Dendritic cell treated with granulocyte-macrophage colony-stimulating factor and Interleukin-4, amounts not matched to agents 40 ng/mL and 50 ng/mL, for 4 days (primary cell): ENCODE measurements at regions not wholly inside any gene's neighbourhood (a gene's known extent, or its start where the extent isn't known, plus 50 kb on each side); places are given as distances from the start of the nearest gene placed in this dataset.

Experiments used
- H3K27ac Mint-ChIP-seq: one replicate; pipeline ENCODE4 v1.8.0; 2022; ENCODE audit warnings: mild to moderate bottlenecking, mixed read lengths
- H3K27me3 Mint-ChIP-seq: one replicate; pipeline ENCODE4 v1.8.0; 2022; ENCODE audit warnings: mild to moderate bottlenecking, mixed read lengths
- H3K36me3 Mint-ChIP-seq: one replicate; pipeline ENCODE4 v1.8.0; 2022; ENCODE audit warnings: low read depth, mixed read lengths
- H3K4me1 Mint-ChIP-seq: one replicate; pipeline ENCODE4 v1.8.0; 2022; ENCODE audit warnings: low read depth, mixed read lengths
- H3K4me3 Mint-ChIP-seq: one replicate; pipeline ENCODE4 v1.8.0; 2022; ENCODE audit warnings: mild to moderate bottlenecking, moderate library complexity, mixed read lengths
- H3K9me3 Mint-ChIP-seq: one replicate; pipeline ENCODE4 v1.8.0; 2022; ENCODE audit warnings: mixed read lengths
- intact Hi-C: fragments of 100-400 bp; cut with micrococcal nuclease; formaldehyde crosslinking; loops from one replicate; pipeline ENCODE4 v1.15.0; 2022

DNA sequence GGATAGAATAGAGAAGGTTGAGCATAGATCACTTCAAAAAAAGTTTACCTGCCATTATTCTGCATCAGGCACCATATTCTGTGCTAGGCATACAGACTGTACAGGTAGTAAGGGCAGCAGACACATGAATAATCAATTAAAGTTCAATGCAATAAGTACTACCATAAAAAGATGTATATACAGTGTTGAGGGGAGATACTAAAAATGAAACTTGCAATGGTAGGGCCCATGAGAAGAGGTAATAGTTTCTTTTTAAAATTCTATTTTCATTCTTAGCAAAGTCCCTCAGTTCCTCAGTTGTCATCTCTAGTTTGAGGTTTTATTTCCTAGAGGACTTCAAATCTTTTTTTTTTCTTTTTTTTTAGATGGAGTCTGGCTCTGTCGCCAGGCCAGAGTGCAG is 819.9 kb downstream of the FAM181B start:
- Mint-ChIP-seq H3K4me1 (no peaks in the 10 kb centered on the region), H3K9me3 (no peaks in the 10 kb centered on the region), H3K4me3 (no peak overlapping the region), H3K27ac (no peak overlapping the region), H3K36me3 (no peaks in the 10 kb centered on the region), H3K27me3 (no peaks in the 10 kb centered on the region)
- intact Hi-C loops: no loop called here

DNA sequence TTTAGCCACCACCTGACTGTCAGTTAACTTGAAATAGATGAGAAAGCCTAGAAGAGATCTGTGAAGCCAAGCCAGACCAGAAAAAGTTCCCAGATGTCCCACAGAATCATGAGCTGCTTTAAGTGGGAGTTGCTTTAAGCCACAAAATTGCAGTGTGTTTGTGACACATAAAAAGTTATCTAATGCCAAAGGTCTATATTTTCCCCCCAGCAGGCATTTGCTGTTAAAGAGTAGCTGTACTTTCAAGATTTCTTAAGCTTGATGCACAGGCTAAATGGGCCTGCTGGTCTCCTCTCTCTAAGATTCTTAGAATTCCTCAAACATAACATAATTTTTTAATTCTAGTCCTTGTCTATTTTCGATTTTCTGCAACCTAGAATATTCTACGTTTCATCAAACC is 825.7 kb downstream of the FAM181B start:
- no peak overlapping the region for H3K27ac Mint-ChIP-seq
- no peaks in the 10 kb centered on the region for H3K27me3 Mint-ChIP-seq
- intact Hi-C loops: no loop called here
- no peaks in the 10 kb centered on the region for H3K4me1 Mint-ChIP-seq
- no peaks in the 10 kb centered on the region for H3K36me3 Mint-ChIP-seq
- no peaks in the 10 kb centered on the region for H3K9me3 Mint-ChIP-seq
- no peak overlapping the region for H3K4me3 Mint-ChIP-seq

DNA sequence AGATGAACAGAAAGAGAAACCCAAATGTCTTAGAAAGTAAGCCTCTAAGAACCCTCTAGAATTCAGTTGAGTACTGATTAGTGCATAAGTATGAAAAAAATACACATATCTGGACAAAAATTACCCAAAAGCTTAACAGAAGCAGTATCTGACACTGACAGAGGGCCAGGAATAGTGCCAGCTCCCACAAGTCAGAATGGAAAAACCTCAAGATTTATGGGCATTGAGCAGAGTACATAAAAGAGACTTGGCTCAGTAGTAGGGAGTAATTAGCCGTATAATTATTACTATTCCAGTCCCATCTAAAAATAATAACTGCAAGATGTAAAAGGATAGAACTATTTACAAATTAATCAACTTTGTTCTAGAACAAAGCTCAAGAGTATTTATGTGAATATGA is 834.5 kb downstream of the FAM181B start:
- Mint-ChIP-seq H3K27ac (no peak overlapping the region), H3K4me3 (no peak overlapping the region), H3K9me3 (peaks cover 10% of the 10 kb centered on the region), H3K36me3 (no peaks in the 10 kb centered on the region), H3K4me1 (no peaks in the 10 kb centered on the region), H3K27me3 (no peaks in the 10 kb centered on the region)
- intact Hi-C loops: no loop called here

GRCh38 chr11:81897639-81898038 is 836.0 kb downstream of the FAM181B start:
- Mint-ChIP-seq H3K27me3 (no peaks in the 10 kb centered on the region), H3K27ac (no peak overlapping the region), H3K4me3 (no peak overlapping the region), H3K36me3 (no peaks in the 10 kb centered on the region), H3K9me3 (peaks cover 10% of the 10 kb centered on the region), H3K4me1 (no peaks in the 10 kb centered on the region)
- intact Hi-C loops: no loop called here

GRCh38 chr11:81895258-81895657 is 838.4 kb downstream of the FAM181B start:
- Mint-ChIP-seq H3K36me3 (no peaks in the 10 kb centered on the region), H3K9me3 (no peaks in the 10 kb centered on the region), H3K4me3 (no peak overlapping the region), H3K4me1 (no peaks in the 10 kb centered on the region), H3K27me3 (no peaks in the 10 kb centered on the region), H3K27ac (no peak overlapping the region)
- intact Hi-C loops: no loop called here

- Mint-ChIP-seq H3K9me3 (peaks cover 10% of the 10 kb centered on the region), H3K4me3 (no peak overlapping the region), H3K36me3 (no peaks in the 10 kb centered on the region), H3K4me1 (peaks cover 8% of the 10 kb centered on the region), H3K27me3 (no peaks in the 10 kb centered on the region), H3K27ac (no peak overlapping the region)
- intact Hi-C loops: no loop called here
Observed at GRCh38 chr11:81892770-81893635, 840.7 kb downstream of the FAM181B start.

GRCh38 chr11:81888391-81888790 is 845.3 kb downstream of the FAM181B start:
- Mint-ChIP-seq H3K36me3 (no peaks in the 10 kb centered on the region), H3K27ac (no peak overlapping the region), H3K27me3 (no peaks in the 10 kb centered on the region), H3K4me1 (peaks cover 8% of the 10 kb centered on the region), H3K9me3 (peaks cover 25% of the 10 kb centered on the region), H3K4me3 (no peak overlapping the region)
- intact Hi-C loops: no loop called here

DNA sequence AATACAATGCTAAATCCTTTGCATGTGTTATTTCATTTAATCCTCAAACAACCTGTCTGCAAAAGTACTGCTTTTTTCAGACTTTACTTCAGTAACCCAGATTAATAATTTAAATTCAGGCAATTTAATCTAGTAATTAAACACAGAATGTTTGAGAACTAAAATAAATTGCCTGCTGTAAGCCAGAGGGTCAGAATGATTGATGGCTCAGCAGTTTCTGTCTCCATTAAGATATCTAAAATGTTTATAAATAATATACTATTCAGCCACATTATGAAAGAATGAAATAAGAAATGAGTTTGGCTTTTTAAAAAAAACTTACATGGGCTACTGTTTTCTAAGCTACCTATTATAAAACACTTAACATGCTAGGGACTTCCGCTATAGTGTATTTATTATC is 846.0 kb downstream of the FAM181B start:
- intact Hi-C loops: no loop called here
- Mint-ChIP-seq H3K36me3 (no peaks in the 10 kb centered on the region), H3K27me3 (peaks cover 2% of the 10 kb centered on the region)

DNA sequence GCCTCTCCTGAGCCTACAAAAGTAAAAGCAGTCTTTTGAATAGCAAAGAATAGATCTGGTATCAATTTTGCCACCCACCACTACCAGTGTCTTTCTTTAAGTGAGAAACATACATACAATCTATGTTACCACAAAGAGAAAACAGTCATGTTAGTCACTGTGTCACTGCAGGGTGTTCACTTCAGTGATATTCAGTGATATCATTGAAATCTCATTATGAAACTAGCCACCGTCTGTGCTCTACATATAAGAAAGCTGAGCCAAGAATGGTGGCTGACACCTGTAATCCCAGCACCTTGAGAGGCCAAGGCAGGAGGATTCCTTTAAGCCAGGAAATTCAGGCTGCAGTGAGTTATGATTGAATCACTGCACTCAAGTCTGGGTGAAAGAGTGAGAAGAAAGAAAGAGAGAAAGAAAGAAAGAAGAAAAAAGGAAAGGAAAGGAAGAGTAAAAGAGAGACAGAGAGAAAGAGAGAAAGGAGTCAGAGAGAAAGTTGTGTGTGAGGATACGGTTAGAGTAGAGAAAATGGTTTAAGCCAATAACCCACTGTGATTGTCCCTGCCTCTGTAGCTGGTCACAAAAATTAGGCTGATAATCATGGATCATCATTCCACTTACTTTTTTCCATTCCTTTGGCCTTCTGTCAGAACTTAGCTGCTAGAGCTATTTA is 847.1 kb downstream of the FAM181B start:
- Mint-ChIP-seq H3K4me1 (peaks cover 8% of the 10 kb centered on the region), H3K27me3 (peaks cover 5% of the 10 kb centered on the region), H3K36me3 (no peaks in the 10 kb centered on the region), H3K27ac (no peak overlapping the region), H3K9me3 (peaks cover 25% of the 10 kb centered on the region), H3K4me3 (no peak overlapping the region)
- intact Hi-C loops: no loop called here

More for the DNA sequence above, 846.0 kb downstream of the FAM181B start:
- peaks cover 25% of the 10 kb centered on the region for H3K9me3 Mint-ChIP-seq
- peaks cover 8% of the 10 kb centered on the region for H3K4me1 Mint-ChIP-seq
- H3K27ac Mint-ChIP-seq: no peak overlapping the region
- H3K4me3 Mint-ChIP-seq: no peak overlapping the region

DNA sequence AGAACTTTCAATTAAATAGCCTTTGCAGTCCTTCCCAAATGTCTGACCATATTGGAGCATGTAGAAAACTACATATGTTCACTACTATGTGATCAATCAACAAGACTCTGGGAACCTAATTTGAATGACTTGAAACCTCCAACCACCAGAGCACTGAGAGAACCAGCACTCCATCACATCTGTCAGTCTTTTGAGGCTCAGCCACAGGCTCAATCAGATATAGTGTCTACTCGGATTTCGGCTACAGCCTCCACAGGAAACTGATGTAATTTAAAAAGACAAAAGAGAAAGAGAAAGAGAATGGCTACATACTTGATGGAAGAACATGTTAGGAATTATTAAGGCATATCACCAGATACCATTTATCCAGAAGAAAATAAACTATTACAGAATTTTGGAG is 859.0 kb downstream of the FAM181B start:
- H3K4me1 Mint-ChIP-seq: peaks cover 2% of the 10 kb centered on the region
- H3K27ac Mint-ChIP-seq: no peak overlapping the region
- intact Hi-C loops: no loop called here
- no peaks in the 10 kb centered on the region for H3K9me3 Mint-ChIP-seq
- no peak overlapping the region for H3K4me3 Mint-ChIP-seq
- H3K27me3 Mint-ChIP-seq: peaks cover 12% of the 10 kb centered on the region
- H3K36me3 Mint-ChIP-seq: no peaks in the 10 kb centered on the region

DNA sequence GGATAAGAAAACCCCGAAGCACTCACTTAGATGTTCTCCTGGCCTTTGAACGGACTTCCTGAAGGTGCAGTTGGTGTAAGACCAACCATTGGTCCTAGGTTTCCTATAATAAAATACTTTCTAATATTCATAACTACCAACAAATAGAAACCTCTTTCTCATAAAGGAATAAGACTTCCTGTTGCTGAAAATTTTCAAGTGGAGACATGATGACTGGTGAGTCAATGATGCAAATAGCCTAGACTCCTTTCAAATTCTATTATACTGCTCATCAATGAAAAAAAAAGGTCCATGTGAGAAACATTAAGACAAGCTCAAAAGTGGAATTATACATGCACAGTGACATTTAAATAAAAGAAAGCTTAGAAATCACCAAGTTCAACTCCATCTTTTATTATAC is 862.8 kb downstream of the FAM181B start:
- no peaks in the 10 kb centered on the region for H3K36me3 Mint-ChIP-seq
- H3K9me3 Mint-ChIP-seq: no peaks in the 10 kb centered on the region
- intact Hi-C loops: no loop called here
- H3K27ac Mint-ChIP-seq: no peak overlapping the region
- H3K4me3 Mint-ChIP-seq: no peak overlapping the region
- H3K27me3 Mint-ChIP-seq: peaks cover 20% of the 10 kb centered on the region
- peaks cover 9% of the 10 kb centered on the region for H3K4me1 Mint-ChIP-seq

DNA sequence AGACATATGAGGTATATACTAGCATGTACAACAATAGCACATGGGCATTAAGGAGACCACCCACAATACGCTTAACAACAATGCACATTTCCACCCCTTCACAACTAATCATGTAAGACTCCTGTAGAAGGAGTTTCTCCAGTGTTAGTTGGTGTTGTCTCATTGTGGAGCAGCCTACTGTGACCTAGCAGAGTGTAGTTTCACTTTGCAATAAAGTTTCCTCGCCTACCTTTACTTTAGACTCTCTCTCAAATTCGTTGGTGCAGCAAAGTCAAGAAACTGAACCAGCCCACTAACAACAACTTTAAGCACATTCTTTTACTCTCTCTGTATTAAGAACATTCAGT is 863.6 kb downstream of the FAM181B start:
- Mint-ChIP-seq H3K4me1 (peaks cover 9% of the 10 kb centered on the region), H3K36me3 (no peaks in the 10 kb centered on the region), H3K27me3 (peaks cover 15% of the 10 kb centered on the region), H3K4me3 (no peak overlapping the region), H3K27ac (no peak overlapping the region), H3K9me3 (no peaks in the 10 kb centered on the region)
- intact Hi-C loops: no loop called here

DNA sequence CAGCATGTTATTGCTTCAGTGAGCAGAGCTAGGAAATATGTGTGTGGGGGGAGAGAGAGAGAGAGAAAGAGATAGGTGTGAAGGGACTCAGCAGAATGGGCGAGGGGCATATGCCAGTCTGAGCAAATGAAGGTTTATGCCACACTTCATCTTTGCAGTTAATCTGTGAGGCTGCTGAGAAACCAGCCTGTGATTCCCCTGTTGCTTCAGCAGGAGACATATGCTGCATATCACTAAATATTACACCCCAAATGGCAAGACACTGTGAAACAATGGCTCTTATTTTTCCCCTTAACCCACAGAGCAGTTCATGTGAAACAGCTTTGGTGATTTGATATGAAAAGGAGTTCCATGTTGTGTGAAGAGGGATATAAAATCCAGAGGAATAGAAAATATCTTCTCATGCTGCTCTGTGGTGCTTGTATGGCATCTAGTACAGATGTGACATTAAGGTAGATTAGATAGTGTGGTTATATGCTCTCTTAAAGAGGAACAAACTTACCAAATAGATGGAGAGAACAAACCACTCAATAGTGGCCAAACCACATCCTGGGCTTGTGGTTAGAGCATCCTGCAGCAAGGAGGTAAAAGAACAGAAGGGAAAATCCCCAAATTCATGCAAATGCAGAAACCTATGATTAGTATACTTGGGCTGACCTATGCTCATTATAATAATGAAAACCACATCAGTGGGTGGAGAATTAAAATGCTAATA is 864.2 kb downstream of the FAM181B start:
- H3K27me3 Mint-ChIP-seq: peaks cover 13% of the 10 kb centered on the region
- H3K27ac Mint-ChIP-seq: no peak overlapping the region
- no peaks in the 10 kb centered on the region for H3K36me3 Mint-ChIP-seq
- peaks cover 9% of the 10 kb centered on the region for H3K4me1 Mint-ChIP-seq
- no peaks in the 10 kb centered on the region for H3K9me3 Mint-ChIP-seq
- no peak overlapping the region for H3K4me3 Mint-ChIP-seq
- intact Hi-C loops: no loop called here

DNA sequence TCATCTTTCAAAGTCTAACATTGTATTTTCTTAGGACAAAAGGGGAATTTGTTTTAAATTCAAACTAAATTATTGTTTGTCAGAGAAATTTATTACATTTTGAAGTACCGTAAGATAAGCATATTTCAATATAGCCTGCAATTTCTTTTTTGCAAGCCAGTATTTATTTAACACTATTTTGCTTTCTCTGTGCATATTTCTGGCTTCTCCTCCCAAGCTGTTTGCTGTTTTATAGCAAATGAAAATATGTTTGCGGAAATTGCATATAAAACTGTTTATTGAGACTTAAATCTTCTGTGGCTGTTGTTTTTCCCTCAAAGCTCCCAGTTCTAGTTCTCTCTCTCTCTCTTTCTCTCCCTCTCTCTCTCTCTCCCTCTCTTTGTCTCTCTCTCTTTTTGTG is 866.8 kb downstream of the FAM181B start:
- Mint-ChIP-seq H3K4me1 (peaks cover 9% of the 10 kb centered on the region), H3K4me3 (no peak overlapping the region), H3K27me3 (peaks cover 9% of the 10 kb centered on the region), H3K9me3 (no peaks in the 10 kb centered on the region), H3K27ac (no peak overlapping the region), H3K36me3 (no peaks in the 10 kb centered on the region)
- intact Hi-C loops: no loop called here
